Activated CD8-positive, alpha-beta memory T cell treated with anti-CD3 and anti-CD28 coated beads, Interleukin-2, amount 50 U/mL, for 24 hours (primary cell): ENCODE measurements at regions not wholly inside any gene's neighbourhood (a gene's known extent, or its start where the extent isn't known, plus 50 kb on each side); places are given as distances from the start of the nearest gene placed in this dataset.
"Not testable (repeated sequence)": the region's sequence is repeated elsewhere in the genome, so short reads cannot be mapped to it uniquely, and the experiment has no call there.

Source experiments
- DNase-seq: peaks from one replicate; pipeline ENCODE4 v3.0.0-alpha.2; 2020; ENCODE audit errors: extremely low read depth

DNA sequence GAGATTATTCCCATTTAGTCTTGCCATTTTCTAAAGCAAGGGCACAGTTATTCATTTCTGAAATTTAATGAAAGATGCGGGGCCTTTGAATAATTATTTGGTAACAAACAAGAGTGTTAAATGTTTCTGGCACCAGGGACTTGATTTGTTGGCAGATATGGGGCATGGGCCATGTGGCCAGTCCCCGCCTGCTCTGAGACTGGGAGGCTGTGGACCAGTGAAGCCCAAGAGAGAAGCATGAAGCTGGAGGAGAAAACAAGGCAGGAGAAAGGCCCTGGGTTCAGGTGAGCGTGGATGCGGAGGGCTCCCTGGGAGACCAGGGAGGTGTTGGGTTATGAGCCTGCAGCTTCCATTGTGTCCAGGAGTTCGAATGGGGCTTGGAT, 378.5 kb downstream of the TCERG1L start:
- DNase-seq = no peak

DNA sequence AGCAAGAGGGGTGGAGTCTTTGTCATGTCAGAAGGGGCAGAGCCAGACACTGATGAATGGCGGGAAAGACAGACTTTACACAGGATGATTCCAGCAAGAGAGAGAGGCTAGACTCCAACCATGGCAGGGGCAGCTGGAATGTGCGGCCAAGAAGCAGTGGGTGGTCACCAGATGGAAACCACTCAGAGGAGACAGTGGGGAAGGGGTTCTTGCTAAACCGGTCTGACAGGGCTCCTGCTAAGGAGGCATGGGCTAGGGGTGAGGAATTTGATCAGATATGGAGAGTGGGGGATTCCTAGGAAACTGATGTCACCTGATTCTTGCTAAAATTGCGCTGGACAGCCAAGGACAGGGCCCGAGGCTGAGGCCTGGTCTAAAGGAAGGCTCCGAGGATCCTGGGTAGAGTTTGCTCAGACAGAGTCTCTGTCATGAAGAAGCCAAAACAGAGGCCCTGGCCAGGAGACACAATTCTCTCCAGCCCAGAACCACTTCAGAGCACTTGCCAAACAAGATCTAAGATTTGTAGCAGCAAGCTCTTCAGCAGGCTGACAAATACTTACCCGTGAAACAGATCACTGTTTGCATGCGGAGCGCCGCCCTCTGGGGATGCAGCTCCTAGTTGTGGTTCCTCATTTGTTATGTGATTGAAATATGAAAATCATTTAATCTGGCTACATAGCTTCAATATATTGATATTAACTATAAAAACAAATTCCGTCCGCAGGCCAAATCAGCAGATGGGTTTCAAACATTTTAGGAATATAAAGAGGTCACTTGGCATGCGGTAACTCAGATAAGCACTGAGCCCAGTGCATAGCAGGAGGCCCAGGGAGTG, 377.0 kb downstream of the TCERG1L start:
- no peak for DNase-seq

- no peak for DNase-seq
Measured at GRCh38 chr10:130935128-130935439, 376.4 kb downstream of the TCERG1L start.

DNA sequence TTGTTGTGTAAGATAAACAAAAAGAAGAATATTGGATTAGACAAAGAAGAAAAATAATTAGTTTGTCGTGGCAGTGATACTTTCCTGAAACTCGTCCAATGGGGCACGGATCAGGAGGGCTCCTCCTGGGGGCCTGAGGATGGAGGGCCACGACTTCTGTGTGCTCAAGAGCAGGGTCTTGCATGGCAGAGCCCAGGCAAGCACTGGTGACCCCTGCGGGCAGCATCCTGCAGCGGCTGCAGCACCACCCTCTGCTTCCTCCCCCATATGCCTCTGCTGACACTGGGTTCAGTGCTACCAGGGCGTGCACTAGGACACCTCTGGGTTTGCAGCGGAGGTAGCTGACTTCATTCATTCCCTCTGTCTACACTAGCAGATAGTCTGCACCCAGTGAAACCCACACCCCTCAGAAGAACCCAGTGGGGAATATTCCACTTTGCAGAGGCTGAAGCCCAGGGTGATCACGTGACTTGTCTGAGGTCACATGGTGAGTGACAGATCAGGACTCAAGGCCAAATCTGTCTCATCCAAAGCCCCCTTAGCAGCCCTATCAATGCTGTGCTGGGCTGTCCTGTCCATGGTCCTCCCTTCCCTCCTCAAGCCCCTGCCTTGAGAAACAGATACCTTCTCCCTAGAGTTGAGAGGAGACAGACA, 375.5 kb downstream of the TCERG1L start:
- no peak for DNase-seq

- DNase-seq = no peak
Measured at GRCh38 chr10:130936851-130937250, 374.7 kb downstream of the TCERG1L start.

- DNase-seq = no peak
Measured at GRCh38 chr10:130938051-130938450, 373.5 kb downstream of the TCERG1L start.

DNA sequence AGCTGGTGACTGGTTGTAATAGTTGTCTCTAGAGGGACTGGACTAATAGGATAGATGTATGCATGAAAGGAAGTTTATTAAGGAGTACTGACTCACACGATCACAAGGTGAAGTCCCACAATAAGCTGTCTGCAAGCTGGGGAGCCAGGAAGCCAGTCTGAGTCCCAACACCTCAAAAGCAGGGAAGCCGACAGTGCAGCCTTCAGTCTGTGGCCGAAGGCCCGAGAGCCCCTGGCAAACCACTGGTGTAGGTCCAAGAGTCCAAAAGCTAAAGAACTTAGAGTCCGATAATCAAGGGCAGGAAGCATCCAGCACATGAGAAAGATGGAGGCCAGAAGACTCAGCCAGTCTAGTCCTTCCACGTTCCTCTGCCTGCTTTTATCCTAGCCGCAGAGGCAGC, 372.6 kb downstream of the TCERG1L start:
- DNase-seq = not testable (repeated sequence)

DNA sequence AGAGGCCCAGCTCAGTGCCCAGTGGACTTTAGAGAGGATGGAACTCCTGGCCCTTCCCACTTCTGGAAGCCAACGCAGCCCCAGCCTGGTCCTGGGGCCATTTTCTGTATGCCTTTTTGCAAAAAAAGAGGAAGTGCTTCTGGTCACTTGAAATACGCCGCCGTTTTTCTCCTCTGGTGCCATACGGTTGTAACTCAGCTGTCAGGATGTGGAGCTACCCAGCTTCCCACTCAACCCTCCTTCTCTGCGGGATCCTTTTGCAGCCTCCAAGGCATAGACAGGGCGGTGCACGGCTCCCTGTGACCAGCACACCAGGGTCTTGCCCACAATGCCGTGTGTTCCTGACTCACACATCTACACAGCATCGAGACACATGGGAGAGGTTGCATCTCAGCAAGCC, 369.6 kb downstream of the TCERG1L start:
- no peak for DNase-seq

DNA sequence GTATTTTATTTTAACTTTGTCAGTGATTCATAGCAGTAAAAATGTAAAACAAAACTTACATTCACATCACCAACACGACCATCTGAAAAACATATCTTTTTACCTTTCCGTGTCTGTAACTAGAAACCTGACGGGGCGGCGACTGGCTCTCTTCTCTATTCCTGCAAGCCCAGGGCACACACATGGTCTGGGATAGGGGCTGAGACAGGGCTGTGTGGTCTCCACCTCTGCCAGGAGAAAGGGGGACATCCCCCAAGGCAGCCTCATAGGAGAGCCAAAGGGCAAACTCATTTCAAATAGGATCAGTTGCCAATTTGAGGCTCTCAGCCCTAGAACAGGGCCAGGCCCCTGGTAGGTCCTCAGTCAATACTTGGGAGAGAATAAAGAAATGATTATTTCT, 359.4 kb downstream of the TCERG1L start:
- no peak for DNase-seq

DNA sequence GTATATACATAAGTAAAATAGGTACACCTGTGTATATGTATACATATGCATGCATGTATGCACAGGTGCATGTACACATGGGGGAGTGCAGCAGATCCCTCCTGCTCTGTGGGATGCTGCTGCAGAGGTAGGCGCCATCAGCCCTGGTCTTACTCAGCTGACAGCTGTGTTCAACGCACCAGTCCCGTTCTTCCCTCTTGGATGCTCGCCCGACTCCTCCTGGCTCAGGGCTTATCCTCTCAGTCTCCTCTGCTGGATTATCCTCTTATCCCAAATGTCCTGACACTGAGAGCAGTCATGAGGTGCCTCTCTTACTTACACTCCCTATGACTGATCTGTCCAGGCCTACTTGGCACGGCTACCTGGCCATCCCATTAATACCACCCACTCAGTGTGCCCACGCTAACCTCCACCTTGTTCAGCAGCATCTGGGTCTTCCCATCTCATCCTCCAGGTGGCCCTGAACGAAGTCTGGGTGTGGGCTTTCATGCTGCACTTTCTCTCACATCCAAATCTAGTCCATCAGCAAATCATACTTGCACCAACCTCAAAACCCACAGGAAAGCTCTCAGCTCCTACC, 357.1 kb downstream of the TCERG1L start:
- no peak for DNase-seq

DNA sequence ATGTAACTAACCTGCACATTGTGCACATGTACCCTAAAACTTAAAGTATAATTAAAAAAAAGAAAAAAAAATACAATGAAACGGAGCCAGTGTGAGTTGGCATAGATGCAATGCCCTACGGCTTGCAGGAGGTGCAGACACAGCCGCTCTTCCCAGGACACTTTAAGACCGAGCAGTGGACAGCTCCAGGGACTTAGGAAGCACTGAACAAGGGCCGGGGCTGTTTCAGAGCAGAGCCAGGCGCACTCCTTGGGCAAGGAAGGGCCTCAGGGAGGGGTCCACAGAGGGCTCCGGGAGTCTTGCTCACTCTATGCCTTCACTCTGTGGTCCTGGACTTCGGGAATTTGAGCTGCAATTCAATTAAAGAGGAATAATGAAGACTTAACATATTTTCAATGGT, 355.3 kb downstream of the TCERG1L start:
- no peak for DNase-seq

GRCh38 chr10:130957423-130957822, 354.1 kb downstream of the TCERG1L start:
- DNase-seq = no peak

- DNase-seq = no peak
Measured at GRCh38 chr10:130958003-130958402, 353.5 kb downstream of the TCERG1L start.

GRCh38 chr10:130958981-130959751, 352.4 kb downstream of the TCERG1L start:
- DNase-seq = no peak

DNA sequence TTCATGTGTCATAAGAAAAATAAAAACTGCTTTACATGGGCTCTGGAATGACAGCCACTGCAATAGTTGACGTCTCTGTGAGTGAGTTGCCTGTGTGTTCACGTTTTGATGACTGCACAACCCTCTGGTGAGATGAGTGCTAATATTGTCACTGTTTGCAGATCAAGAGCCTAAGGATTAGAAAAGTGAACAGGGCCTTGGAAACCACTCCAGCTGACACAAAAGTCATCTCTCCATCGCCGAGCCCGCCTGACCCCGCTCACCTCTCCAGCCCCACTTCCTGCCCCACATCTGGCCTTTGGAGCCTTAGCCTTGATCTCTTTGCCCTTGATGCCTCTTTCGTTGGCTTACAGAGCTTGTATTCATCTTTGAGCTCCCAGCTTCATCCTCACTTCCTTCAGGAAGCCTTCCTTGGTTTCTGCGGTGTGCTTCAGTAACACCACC, 351.7 kb downstream of the TCERG1L start:
- no peak for DNase-seq

GRCh38 chr10:130960531-130960930, 351.0 kb downstream of the TCERG1L start:
- DNase-seq = no peak

DNA sequence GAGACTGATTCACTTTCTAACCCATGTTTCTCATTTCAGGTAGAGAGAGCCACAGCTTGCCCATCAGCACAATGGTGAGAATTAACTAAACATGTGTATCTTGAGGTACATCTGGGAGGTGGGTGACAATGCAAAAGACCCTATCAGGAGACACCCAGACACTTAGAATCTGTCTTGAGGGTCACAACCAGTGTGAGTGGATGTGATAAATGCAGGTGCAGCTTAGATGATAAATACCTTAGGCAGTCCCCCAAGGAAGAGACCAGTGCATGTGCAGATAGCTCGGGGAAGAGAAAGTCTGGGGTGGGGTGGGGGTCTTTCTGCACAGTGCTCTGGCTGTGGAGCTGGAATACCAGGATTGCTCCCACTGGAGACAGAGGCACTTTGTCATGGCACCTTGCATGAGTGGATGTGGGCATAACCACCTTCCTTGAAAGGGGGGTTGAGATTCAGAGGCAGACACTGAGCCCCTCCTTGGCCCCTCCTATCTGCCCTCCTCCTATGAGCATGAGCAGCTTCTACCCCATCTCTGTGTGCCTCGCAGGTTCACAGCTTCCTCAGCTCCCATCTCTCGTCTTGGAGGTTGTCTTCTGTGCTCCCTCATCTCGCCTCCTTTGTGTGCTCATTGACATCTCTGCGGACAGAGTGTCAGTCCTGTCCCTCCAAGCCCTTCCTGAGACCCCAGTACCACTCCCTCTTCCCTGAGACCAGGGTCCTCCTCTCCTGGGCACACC, 349.8 kb downstream of the TCERG1L start:
- no peak for DNase-seq

- no peak for DNase-seq
Measured at GRCh38 chr10:130962240-130963051, 349.1 kb downstream of the TCERG1L start.

DNA sequence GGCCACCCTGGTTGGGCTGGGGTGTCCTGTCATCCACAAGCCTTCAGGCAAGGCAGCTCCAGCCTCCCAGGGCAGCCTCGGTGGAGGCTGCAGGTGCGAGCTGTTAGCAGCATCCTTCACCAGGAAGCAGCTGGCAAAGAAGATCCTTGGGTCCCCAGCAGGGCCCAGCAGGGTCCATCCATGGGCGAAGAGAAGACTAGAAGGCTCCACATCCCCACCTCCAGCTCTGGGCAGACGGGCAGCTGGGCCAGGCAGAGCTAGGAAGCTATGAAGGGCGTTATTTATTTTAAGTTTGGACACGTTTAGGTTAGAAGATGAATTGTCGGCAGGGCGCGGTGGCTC, 348.5 kb downstream of the TCERG1L start:
- DNase-seq = no peak

DNA sequence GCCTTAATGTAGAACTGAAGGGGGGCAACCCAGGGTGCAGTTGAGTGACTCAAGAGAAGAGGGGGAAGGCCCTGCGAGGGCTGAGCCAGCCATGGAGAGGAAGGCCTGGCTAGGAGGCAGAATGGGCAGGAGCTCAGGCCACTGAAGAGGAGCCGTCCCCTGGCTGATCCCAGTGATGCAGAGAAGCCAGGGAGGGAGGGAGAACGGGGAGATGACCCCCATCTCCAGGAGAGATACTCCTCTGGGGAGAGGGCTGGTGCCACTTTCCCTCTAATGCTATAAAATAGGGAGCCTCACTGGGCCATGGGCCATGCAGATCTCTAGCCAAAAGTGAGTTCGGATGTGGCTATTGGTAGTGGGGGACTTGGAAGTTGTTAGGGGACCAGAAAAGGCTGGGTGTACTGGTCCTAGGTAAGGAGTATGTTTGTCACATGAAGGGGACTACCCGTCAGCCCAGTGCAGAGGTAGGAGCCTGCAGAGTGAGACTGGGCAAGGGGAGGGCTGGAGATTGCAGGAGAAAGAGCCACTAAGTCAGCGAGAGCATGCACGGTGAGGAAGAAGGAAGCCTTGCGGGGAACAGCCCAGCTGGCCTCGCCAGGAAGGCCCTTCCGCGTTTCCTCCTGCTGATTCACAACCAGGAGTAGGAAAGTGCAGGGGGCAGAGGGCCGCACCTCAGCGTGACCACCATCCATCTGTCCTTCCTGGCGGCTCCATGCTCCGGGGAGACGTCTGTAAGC, 347.6 kb downstream of the TCERG1L start:
- no peak for DNase-seq
